ENCODE measurements at regions not wholly inside any gene's neighbourhood (a gene's known extent, or its start where the extent isn't known, plus 50 kb on each side); places are given as distances from the start of the nearest gene placed in this dataset.
"Not testable (repeated sequence)": the region's sequence is repeated elsewhere in the genome, so short reads cannot be mapped to it uniquely, and the experiment has no call there.

DNA sequence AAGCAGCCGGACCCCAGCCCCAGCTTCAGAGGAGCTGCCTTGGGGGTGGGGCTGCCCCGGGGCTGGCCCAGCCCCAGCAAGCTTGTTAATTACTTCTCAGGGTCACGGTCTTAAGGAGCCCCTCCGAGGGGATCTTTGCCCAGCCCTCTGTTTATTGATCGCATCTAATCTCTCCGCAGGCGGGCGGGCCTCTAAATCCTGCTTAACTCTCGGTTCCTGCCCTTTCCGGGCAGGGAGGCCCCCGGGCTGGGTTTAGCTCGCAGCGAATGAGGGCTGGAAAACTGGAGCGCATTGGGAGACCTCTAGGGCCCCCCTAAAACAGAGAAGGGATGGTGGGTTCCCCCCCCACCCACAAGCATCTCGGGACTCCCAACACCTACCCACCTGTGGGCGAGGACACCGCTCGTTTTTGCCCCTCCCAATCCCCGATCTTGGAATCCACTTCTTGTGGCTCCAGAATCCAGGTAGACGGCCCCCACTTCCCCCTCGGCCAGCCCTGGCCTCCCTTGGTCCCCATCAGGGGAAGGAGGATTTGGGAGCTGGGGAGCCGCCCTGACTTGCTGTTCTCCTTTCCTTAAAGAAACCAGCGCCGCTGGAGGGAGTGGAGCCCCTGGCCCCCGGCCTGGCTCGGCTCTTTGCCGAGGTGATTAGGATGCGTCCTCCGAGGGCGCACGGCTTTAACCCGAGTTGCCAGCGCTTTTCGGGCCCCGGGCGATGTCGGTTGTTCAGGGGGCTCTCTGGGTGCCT is 59.5 kb upstream of the ADGRL1 start:
- no peak for TF ChIP-seq EP300 (IDR thresholded peaks at IDR 0.05; ENCODE audit: low read depth)
- TF ChIP-seq, protein P1, sequence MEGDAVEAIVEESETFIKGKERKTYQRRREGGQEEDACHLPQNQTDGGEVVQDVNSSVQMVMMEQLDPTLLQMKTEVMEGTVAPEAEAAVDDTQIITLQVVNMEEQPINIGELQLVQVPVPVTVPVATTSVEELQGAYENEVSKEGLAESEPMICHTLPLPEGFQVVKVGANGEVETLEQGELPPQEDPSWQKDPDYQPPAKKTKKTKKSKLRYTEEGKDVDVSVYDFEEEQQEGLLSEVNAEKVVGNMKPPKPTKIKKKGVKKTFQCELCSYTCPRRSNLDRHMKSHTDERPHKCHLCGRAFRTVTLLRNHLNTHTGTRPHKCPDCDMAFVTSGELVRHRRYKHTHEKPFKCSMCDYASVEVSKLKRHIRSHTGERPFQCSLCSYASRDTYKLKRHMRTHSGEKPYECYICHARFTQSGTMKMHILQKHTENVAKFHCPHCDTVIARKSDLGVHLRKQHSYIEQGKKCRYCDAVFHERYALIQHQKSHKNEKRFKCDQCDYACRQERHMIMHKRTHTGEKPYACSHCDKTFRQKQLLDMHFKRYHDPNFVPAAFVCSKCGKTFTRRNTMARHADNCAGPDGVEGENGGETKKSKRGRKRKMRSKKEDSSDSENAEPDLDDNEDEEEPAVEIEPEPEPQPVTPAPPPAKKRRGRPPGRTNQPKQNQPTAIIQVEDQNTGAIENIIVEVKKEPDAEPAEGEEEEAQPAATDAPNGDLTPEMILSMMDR (IDR thresholded peaks at IDR 0.05): no peak
- TF ChIP-seq POLR2AphosphoS5 (IDR thresholded peaks at IDR 0.05): no peak
- TF ChIP-seq POLR2A (IDR thresholded peaks at IDR 0.05): no peak
- H3K4me3 ChIP-seq: no peak overlapping the region
- WGBS, 2 donors (ENCODE audit: low coverage in 1 of 2): 26% methylated on average over 37 of the region's 37 CpGs; no CpG with 5 or more reads in 1 of the 2 donors

DNA sequence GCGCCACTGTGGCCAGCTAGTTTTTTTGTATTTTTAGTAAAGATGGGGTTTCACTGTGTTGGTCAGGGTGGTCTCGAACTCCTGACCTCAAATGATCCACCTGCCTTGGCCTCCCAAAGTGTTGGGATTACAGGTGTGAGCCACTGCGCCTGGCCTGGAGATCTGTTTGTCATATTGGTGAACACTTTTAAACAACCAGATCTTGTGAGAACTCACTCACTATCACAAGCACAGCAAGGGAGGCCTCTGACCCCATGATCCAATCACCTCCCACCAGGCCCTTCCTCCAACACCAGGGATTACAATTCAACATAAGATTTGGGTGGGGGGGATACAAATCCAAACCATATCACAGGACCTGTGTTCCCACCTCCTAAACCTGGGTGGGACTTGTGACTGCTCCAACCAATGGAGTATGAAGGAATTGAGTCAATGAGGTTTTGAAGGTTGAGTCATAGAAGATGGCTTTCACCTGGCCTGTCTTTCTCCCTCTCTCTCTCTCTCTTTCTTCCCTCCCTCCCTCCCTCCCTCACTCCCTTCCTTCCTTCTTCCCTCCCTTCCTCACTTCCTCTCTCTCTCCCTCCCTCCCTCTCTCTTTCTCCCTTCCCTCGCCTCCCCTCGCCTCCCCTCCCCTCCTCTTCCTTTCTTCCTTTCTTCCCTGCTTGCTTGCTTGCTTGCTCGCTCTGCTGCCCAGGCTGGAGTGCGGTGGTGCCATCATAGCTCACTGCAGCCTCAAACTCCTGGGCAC is 50.1 kb upstream of the ADGRL1 start:
- H3K27ac ChIP-seq; H3K4me1 ChIP-seq; H3K36me3 ChIP-seq; H3K9me3 ChIP-seq; intact Hi-C loops (cut with DNase I; ENCODE audit: low total_unique reads); H3K4me3 ChIP-seq; H3K27me3 ChIP-seq; DNase-seq; in situ Hi-C loops (cut with MboI; ENCODE audit: low pct_ligation_motif_present in 1 of 4, low pct_unique_long_range_greater_than_20kb in 1 of 4, low sequenced_read_pairs in 3 of 4): not testable (repeated sequence)
- 80% methylated on average over 7 of the region's 7 CpGs; no CpG with 5 or more reads in 1 of the 2 donors for WGBS, 2 donors (ENCODE audit: low coverage in 1 of 2)

More for the DNA sequence above, 59.5 kb upstream of the ADGRL1 start:
- Histone ChIP-seq H3K9me3 (no peaks in the 10 kb centered on the region), H3K36me3 (no peaks in the 10 kb centered on the region), H3K27me3 (peaks cover 46% of the 10 kb centered on the region), H3K4me1 (no peaks in the 10 kb centered on the region), H3K27ac (no peak overlapping the region)
- intact Hi-C loops (cut with DNase I; ENCODE audit: low total_unique reads) (no loop called here), in situ Hi-C loops (cut with MboI; ENCODE audit: low pct_ligation_motif_present in 1 of 4, low pct_unique_long_range_greater_than_20kb in 1 of 4, low sequenced_read_pairs in 3 of 4) (no loop called here)
- no peak for DNase-seq

Data from transverse colon (tissue), 4 donors.